ENCODE measurements at regions not wholly inside any gene's neighbourhood (a gene's known extent, or its start where the extent isn't known, plus 50 kb on each side); places are given as distances from the start of the nearest gene placed in this dataset.

GRCh38 chr2:18066066-18066465 lies 187.6 kb downstream of the KCNS3 start:
- no peak for TF ChIP-seq CTCF (conservative IDR thresholded peaks at IDR 0.05; ENCODE audit: low read depth, low read length)
- no peak for DNase-seq (ENCODE audit: low read depth)
- no peak overlapping the region for H3K4me3 ChIP-seq (ENCODE audit: low read depth, low read length)

GRCh38 chr2:18065249-18065648 lies 186.8 kb downstream of the KCNS3 start:
- H3K4me3 ChIP-seq (ENCODE audit: low read depth, low read length) = no peak overlapping the region
- no peak for DNase-seq (ENCODE audit: low read depth)
- no peak for TF ChIP-seq CTCF (conservative IDR thresholded peaks at IDR 0.05; ENCODE audit: low read depth, low read length)

- TF ChIP-seq CTCF (conservative IDR thresholded peaks at IDR 0.05; ENCODE audit: low read depth, low read length) = no peak
- no peak for DNase-seq (ENCODE audit: low read depth)
- no peak overlapping the region for H3K4me3 ChIP-seq (ENCODE audit: low read depth, low read length)
Observed at GRCh38 chr2:18063826-18064470, 185.5 kb downstream of the KCNS3 start.

GRCh38 chr2:18062892-18063291 lies 184.4 kb downstream of the KCNS3 start:
- DNase-seq (ENCODE audit: low read depth) = no peak
- no peak overlapping the region for H3K4me3 ChIP-seq (ENCODE audit: low read depth, low read length)
- no peak for TF ChIP-seq CTCF (conservative IDR thresholded peaks at IDR 0.05; ENCODE audit: low read depth, low read length)

DNA sequence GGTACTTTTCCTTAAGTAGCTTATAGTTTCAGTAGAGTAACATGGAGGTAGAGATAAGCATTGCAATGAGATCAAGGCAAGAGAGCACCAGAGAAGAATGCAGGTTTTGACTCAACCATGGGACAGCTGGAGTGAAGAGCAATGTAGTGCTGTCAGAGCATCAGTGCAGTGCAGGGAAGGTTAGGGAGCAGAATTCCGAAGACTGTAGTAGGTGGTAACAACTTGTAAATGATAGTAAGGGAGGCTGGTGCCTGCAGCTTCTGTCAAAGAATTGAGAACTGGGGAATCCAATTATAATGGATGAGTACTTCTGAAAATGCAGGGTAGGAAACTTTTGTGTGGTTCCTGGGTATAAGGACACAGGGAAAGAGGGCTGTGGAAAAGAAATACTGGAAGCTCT lies 183.2 kb downstream of the KCNS3 start:
- DNase-seq (ENCODE audit: low read depth) = no peak
- no peak for TF ChIP-seq CTCF (conservative IDR thresholded peaks at IDR 0.05; ENCODE audit: low read depth, low read length)
- H3K4me3 ChIP-seq (ENCODE audit: low read depth, low read length) = no peak overlapping the region

DNA sequence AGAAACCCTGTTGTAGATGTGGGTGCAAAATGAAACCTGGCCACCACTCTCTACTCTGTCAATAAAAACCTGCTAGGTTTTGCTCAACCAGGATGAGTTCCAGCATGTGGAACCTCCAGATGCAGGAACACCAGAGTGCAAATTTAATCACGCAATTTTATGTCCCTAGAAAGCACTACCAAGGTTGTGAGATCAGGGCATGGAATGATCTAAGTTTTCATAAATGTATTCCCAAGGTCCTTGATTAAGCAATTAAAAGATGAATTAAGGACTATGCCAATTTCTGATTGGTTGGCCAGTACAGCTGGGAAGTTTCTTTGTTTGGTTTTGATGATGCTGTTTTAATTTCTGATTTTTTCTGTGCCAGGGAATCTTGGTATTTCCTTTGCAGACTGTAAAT lies 179.2 kb downstream of the KCNS3 start:
- H3K4me3 ChIP-seq (ENCODE audit: low read depth, low read length) = no peak overlapping the region
- no peak for DNase-seq (ENCODE audit: low read depth)
- no peak for TF ChIP-seq CTCF (conservative IDR thresholded peaks at IDR 0.05; ENCODE audit: low read depth, low read length)

DNA sequence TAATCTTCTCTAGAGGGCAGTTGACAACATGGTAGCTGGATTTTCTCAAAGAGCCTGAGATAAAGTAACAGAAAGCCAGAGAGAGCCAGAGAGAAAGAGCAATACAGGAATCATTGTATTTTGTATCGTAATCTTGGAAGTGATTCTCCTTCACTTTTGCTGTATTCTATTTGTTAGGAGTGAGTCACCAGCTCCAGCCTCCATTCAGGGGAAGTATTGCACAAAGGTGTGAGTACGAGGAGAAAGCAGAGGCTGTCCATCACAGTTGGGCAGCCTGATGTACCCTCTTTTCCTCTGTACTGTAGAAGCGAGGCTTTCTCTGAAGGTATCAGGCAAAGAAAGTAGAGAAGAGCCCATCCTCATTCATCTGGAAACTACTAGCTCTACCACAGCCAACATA lies 176.8 kb downstream of the KCNS3 start:
- no peak for TF ChIP-seq CTCF (conservative IDR thresholded peaks at IDR 0.05; ENCODE audit: low read depth, low read length)
- no peak overlapping the region for H3K4me3 ChIP-seq (ENCODE audit: low read depth, low read length)
- no peak for DNase-seq (ENCODE audit: low read depth)

Data from choroid plexus epithelial cell (primary cell).